Adrenal gland (tissue), 9 donors: ENCODE measurements at regions not wholly inside any gene's neighbourhood (a gene's known extent, or its start where the extent isn't known, plus 50 kb on each side); places are given as distances from the start of the nearest gene placed in this dataset.

Experiments used
- DNase-seq, 7 donors: peaks; one replicate each; pipeline ENCODE4 v3.0.0-alpha.2; 2019 to 2020
- H3K27ac ChIP-seq, 5 donors: fragments of 200-600 bp; sonication (generic) in 4 of 5; 1 replicate in 3 of 5; 2 replicates in 2 of 5; pipeline versions ENCODE4 v1.5.1 to v1.8.0; 2016 to 2020; ENCODE audit warnings: mild to moderate bottlenecking in 1 of 5
- H3K27me3 ChIP-seq: fragments of 200-600 bp; 2 replicates; pipeline ENCODE4 v1.8.0; 2021
- H3K36me3 ChIP-seq, 2 donors: fragments of 200-600 bp; replicated peaks in 1 of 2; 1 replicate in 1 of 2; 2 replicates in 1 of 2; pipeline versions ENCODE4 v1.5.1 to v1.8.0; 2018 to 2022
- H3K4me1 ChIP-seq, 2 donors: fragments of 200-600 bp; replicated peaks in 1 of 2; 1 replicate in 1 of 2; 2 replicates in 1 of 2; pipeline versions ENCODE4 v1.5.1 to v1.8.0; 2018 to 2021
- H3K4me3 ChIP-seq, 4 donors: fragments of 200-600 bp; sonication (generic) in 3 of 4; one replicate each; pipeline ENCODE4 v1.5.1; 2016 to 2018
- H3K9me3 ChIP-seq, 3 donors: fragments of 200-600 bp; sonication (generic) in 1 of 3; replicated peaks in 1 of 3; 1 replicate in 2 of 3; 2 replicates in 1 of 3; pipeline versions ENCODE4 v1.5.1 to v1.8.0; 2016 to 2021
- POLR2A ChIP-seq, 2 donors: fragments of 450-650 bp; IDR thresholded peaks; one replicate each; pipeline ENCODE4 v1.6.1; 2017; ENCODE audit warnings: antibody characterized with exemption in 2 of 2, mild to moderate bottlenecking in 2 of 2, moderate library complexity in 1 of 2
- WGBS, 4 donors: extraction: QIAGEN DNeasy Blood & Tissue Kit in 2 of 4; methylation state at CpG; one replicate each; pipeline versions ENCODE4 v1.1.5 to v1.1.7; 2013 to 2017; 5-methylcytosine and 5-hydroxymethylcytosine counted together
- intact Hi-C, 2 donors: fragments of 100-400 bp; cut with DNase I; formaldehyde crosslinking; loops; one replicate each; pipeline versions ENCODE4 v1.14.1 to v1.15.0; 2022 to 2023
- TF ChIP-seq, protein P1 (sequence below), 6 experiments: fragments of 450-650 bp in 4 of 6; fragments of 200-600 bp in 2 of 6; sonication (generic) in 1 of 6; IDR thresholded peaks; 1 replicate in 5 of 6; 2 replicates in 1 of 6; pipeline versions ENCODE4 v1.5.1 to v1.8.0; 2016 to 2021; ENCODE audit warnings: antibody characterized with exemption in 6 of 6, mild to moderate bottlenecking in 2 of 6, moderate library complexity in 1 of 6
- donor health status: healthy with polysubstance abuse.
- donor health status: Bipolar disorder and iron deficiency.
- donor health status: DM: yes; HTN: yes; CAD: no.
- donor health status: DM: no; HTN: no; CAD: no.
- donor health status: DM: no; HTN: no; CAD: no.

DNA sequence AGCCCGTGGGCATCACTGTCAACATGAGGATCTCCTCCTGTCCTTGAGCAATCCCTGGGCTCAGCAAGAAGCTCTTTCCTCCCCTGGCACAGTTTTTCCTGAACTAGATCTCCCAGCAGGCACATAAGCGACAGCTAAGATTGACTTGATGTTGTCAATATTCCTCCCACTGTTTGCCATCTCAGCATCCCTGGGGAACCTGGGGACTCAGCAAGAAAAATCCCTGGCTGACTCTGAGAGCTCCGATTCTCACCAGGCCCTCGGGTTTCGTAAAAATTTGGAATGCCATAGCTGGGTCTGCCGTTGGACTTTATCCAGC is 687.2 kb downstream of the MATN1 start:
- no peaks in the 10 kb centered on the region for H3K27me3 ChIP-seq
- WGBS, 4 donors: 69 to 89% (median 82%) methylated on average over 6 of the region's 6 CpGs

GRCh38 chr1:30035522-30036228 is 687.7 kb downstream of the MATN1 start:
- no peaks in the 10 kb centered on the region for H3K4me1 ChIP-seq
- H3K9me3 ChIP-seq: no peaks in the 10 kb centered on the region
- no peak for DNase-seq
- intact Hi-C loops: no loop called here
- no peak for TF ChIP-seq POLR2A (IDR thresholded peaks at IDR 0.05)
- TF ChIP-seq, protein P1, sequence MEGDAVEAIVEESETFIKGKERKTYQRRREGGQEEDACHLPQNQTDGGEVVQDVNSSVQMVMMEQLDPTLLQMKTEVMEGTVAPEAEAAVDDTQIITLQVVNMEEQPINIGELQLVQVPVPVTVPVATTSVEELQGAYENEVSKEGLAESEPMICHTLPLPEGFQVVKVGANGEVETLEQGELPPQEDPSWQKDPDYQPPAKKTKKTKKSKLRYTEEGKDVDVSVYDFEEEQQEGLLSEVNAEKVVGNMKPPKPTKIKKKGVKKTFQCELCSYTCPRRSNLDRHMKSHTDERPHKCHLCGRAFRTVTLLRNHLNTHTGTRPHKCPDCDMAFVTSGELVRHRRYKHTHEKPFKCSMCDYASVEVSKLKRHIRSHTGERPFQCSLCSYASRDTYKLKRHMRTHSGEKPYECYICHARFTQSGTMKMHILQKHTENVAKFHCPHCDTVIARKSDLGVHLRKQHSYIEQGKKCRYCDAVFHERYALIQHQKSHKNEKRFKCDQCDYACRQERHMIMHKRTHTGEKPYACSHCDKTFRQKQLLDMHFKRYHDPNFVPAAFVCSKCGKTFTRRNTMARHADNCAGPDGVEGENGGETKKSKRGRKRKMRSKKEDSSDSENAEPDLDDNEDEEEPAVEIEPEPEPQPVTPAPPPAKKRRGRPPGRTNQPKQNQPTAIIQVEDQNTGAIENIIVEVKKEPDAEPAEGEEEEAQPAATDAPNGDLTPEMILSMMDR (IDR thresholded peaks at IDR 0.05): no peak
- WGBS, 4 donors: 64 to 83% (median 71%) methylated on average over 6 to 8 of the region's 8 CpGs
- H3K27me3 ChIP-seq: no peaks in the 10 kb centered on the region
- H3K27ac ChIP-seq: no peak overlapping the region
- no peak overlapping the region for H3K4me3 ChIP-seq
- no peaks in the 10 kb centered on the region for H3K36me3 ChIP-seq

More for the DNA sequence above, 687.2 kb downstream of the MATN1 start:
- H3K4me3 ChIP-seq: no peak overlapping the region
- H3K36me3 ChIP-seq: no peaks in the 10 kb centered on the region
- intact Hi-C loops: no loop called here
- H3K9me3 ChIP-seq: no peaks in the 10 kb centered on the region
- TF ChIP-seq, protein P1 (IDR thresholded peaks at IDR 0.05): no peak
- no peak for TF ChIP-seq POLR2A (IDR thresholded peaks at IDR 0.05)
- H3K27ac ChIP-seq: no peak overlapping the region
- no peaks in the 10 kb centered on the region for H3K4me1 ChIP-seq
- DNase-seq: no peak

DNA sequence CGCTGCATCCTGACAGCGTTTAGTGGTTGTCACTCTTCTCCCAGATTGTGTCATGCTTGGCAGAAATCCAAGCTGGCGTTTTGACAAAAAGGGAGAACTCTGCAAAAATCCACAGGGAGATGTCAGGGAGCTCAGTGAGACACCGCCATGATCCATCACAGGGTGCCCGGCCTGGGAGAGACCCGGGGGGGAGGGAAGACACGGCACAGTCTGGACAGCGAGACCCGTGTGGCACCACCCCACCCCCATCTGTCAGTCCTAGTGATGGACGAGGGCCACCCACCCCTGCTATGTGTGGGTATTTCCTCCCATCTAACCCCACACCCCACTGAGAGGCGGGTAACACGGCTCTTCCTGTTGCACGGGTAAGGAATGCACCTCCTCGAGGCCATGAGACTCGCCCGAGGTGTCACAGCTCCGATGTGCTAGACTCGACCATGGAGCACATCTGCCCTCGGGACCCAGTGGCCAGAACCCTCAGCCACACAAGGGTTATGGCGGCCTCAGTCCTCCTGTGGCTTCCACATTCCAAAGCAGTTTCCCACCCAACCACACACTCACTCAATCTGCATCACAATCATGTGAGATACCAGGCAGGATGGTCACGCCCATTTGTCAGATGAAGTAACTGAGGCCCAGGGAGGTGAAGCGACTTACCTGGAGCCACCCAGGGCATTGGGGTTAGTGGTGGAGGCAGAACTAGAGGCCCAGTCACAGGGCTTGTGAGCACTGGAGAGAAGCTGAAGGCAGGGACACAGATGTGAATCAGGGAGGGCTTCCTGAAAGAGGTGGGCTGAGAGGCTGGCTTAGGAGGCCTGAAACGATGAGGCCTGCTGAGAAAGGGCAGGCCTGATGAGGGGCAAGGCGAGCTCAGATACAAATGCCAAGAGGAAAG is 688.5 kb downstream of the MATN1 start:
- intact Hi-C loops: no loop called here
- no peaks in the 10 kb centered on the region for H3K9me3 ChIP-seq
- WGBS, 4 donors: 39 to 43% (median 42%) methylated on average over 16 to 24 of the region's 24 CpGs
- H3K4me1 ChIP-seq: no peaks in the 10 kb centered on the region
- H3K27me3 ChIP-seq: no peaks in the 10 kb centered on the region
- DNase-seq: peak in 1 of 7 donors; percentile 8
- TF ChIP-seq POLR2A (IDR thresholded peaks at IDR 0.05): no peak
- TF ChIP-seq, protein P1 (IDR thresholded peaks at IDR 0.05): no peak
- H3K4me3 ChIP-seq: no peak overlapping the region
- H3K36me3 ChIP-seq: no peaks in the 10 kb centered on the region
- no peak overlapping the region for H3K27ac ChIP-seq

DNA sequence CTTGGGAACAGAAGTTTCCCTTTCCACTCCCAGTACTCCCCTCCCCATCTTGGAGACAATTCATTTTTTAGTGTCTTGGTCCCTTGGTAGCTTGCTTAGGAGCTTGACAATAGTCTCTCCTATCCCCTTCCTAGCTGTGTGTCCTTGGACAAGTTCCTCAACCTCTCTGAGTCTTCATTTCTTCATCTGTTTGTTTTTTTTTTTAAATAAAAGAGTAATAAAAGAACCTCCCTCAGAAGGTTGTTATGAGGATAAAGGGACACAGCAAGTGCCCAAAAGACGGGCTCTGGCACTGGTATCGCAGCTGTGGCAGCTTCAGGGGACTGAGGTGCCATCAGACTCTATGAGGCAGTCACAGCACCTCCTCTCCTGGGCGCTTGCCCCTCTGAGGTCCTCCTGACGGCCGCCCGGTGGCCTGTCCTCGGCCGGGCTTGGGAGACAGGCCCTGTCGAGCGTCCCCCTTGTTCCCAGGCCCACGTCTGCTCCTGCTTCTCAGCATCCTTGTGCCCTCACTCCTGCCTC is 689.2 kb downstream of the MATN1 start:
- DNase-seq: no peak
- WGBS, 4 donors: 64 to 72% (median 72%) methylated on average over 11 of the region's 11 CpGs
- intact Hi-C loops: no loop called here

More for the DNA sequence above, 689.2 kb downstream of the MATN1 start:
- Histone ChIP-seq H3K4me3 (no peak overlapping the region), H3K27ac (no peak overlapping the region), H3K27me3 (no peaks in the 10 kb centered on the region), H3K9me3 (no peaks in the 10 kb centered on the region), H3K36me3 (no peaks in the 10 kb centered on the region), H3K4me1 (no peaks in the 10 kb centered on the region)
- TF ChIP-seq, protein P1 (IDR thresholded peaks at IDR 0.05): no peak
- no peak for TF ChIP-seq POLR2A (IDR thresholded peaks at IDR 0.05)
